ENCODE measurements at regions not wholly inside any gene's neighbourhood (a gene's known extent, or its start where the extent isn't known, plus 50 kb on each side); places are given as distances from the start of the nearest gene placed in this dataset.

DNA sequence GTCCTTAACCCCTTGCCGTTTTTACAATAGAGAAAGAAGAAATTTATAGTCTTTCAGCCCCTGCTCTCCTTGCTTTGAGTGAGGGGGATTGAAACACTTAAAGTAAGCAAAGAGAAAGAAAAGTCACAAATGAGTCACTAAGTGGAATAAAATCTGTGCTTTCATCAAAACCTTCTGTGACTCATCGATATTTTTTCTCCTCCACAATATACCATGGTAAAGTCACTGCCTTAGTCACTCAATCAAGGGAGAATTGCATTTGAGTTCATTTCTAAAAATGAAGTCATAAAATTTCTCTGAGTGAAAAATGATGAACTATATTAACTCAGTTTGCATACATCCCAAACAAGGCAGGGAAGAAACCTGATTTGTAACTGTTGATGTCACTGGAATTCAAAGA, 470.3 kb downstream of the FOXG1 start:
- H3K4me3 ChIP-seq (ENCODE audit: insufficient read depth, low read length), result peak overlapping the region; percentile 11
- TF ChIP-seq, protein P1, sequence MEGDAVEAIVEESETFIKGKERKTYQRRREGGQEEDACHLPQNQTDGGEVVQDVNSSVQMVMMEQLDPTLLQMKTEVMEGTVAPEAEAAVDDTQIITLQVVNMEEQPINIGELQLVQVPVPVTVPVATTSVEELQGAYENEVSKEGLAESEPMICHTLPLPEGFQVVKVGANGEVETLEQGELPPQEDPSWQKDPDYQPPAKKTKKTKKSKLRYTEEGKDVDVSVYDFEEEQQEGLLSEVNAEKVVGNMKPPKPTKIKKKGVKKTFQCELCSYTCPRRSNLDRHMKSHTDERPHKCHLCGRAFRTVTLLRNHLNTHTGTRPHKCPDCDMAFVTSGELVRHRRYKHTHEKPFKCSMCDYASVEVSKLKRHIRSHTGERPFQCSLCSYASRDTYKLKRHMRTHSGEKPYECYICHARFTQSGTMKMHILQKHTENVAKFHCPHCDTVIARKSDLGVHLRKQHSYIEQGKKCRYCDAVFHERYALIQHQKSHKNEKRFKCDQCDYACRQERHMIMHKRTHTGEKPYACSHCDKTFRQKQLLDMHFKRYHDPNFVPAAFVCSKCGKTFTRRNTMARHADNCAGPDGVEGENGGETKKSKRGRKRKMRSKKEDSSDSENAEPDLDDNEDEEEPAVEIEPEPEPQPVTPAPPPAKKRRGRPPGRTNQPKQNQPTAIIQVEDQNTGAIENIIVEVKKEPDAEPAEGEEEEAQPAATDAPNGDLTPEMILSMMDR (IDR thresholded peaks at IDR 0.05; ENCODE audit: extremely low read depth, low read depth, low read length), result no peak
- no peaks in the 10 kb centered on the region for H4K20me1 ChIP-seq (ENCODE audit: insufficient read depth, low read length)
- H3K27ac ChIP-seq (ENCODE audit: low read depth, low read length), result peak overlapping the region; percentile 61
- no peaks in the 10 kb centered on the region for H3K9me3 ChIP-seq (ENCODE audit: low read depth, low read length)
- peaks cover 28% of the 10 kb centered on the region for H3K4me1 ChIP-seq (ENCODE audit: insufficient read depth, low read length)
- no peak for DNase-seq (ENCODE audit: insufficient read length, low spot score, missing footprints)
- no peak overlapping the region for H2AFZ ChIP-seq (ENCODE audit: low read length)
- no peaks in the 10 kb centered on the region for H3K79me2 ChIP-seq (ENCODE audit: insufficient read depth, low read length)
- H3K27me3 ChIP-seq (ENCODE audit: insufficient read depth, low read length), result no peaks in the 10 kb centered on the region
- H3K36me3 ChIP-seq (ENCODE audit: insufficient read depth, low read length), result no peaks in the 10 kb centered on the region
- peak overlapping the region; percentile 61 for H3K4me2 ChIP-seq (ENCODE audit: insufficient read depth, low read length)

DNA sequence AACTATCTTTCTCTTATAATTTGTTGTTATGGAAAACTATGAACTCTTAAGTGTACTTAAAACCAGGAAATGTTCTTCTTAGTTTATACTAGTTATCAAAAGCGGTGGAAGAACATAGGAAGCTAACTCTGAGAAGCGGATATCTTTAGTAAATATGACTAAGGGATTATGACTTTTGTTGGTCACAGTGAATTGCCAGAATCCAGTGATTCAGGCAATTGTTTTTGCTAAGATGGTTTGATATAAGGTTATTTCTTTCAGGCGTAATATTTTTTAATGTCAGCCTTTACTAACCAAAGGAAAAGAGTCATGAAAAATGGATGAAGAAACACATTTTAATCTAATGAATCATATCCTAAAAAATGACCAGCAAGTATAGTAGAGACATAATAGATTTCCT, 473.5 kb downstream of the FOXG1 start:
- H3K4me1 ChIP-seq (ENCODE audit: insufficient read depth, low read length), result peaks cover 36% of the 10 kb centered on the region
- H3K9me3 ChIP-seq (ENCODE audit: low read depth, low read length), result no peaks in the 10 kb centered on the region
- no peaks in the 10 kb centered on the region for H4K20me1 ChIP-seq (ENCODE audit: insufficient read depth, low read length)
- H3K79me2 ChIP-seq (ENCODE audit: insufficient read depth, low read length), result no peaks in the 10 kb centered on the region
- DNase-seq (ENCODE audit: insufficient read length, low spot score, missing footprints), result peak; percentile 49
- peak overlapping the region; percentile 58 for H3K27ac ChIP-seq (ENCODE audit: low read depth, low read length)
- H3K36me3 ChIP-seq (ENCODE audit: insufficient read depth, low read length), result no peaks in the 10 kb centered on the region
- no peak overlapping the region for H3K4me3 ChIP-seq (ENCODE audit: insufficient read depth, low read length)
- no peak overlapping the region for H2AFZ ChIP-seq (ENCODE audit: low read length)
- H3K4me2 ChIP-seq (ENCODE audit: insufficient read depth, low read length), result peak overlapping the region; percentile 34
- no peaks in the 10 kb centered on the region for H3K27me3 ChIP-seq (ENCODE audit: insufficient read depth, low read length)
- TF ChIP-seq, protein P1 (IDR thresholded peaks at IDR 0.05; ENCODE audit: extremely low read depth, low read depth, low read length), result no peak

DNA sequence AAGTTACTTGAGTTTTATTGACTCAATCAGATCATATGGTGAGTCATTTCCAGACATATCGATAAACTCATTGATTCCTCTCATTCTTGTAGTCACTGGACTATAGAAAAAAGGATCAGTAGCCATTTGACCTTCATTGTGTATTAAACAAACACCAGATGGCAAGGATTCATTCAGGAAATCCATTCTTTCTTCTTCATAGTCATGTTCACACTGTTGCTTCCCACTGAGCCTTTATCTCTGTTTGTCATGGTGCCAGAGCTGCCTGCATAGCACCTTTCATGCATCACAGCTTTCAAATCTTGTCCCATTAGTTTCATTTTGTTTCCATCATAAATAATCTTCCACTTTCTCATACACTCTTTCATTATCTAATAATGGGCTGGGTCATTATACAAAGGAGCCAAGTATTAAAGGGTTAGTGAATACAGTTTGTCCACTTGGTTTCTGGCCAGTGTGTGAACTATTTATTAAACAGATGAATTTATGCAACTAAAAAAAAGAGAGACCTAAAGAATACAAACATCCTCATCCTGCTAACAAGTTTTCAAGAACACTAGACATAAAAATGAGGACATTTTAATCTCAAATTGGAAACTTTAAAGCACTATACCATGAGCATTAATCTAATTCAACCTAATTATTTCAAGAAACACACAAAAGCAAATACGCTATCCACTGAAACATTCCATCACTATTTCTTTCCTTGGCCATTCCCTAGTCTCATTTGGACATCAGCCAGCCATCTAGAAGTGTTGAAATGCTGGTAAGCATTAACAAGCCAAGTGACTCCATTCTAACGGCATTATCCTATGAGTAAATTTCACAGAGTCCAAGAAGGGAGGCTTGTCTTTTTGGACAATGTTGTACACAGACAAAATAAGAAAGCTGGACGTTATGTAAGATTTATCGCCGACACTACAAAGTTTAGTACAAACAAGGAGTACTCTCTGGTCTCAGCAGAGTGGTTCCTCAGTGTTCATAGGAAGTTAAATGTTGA, 476.5 kb downstream of the FOXG1 start:
- Histone ChIP-seq H3K4me3 (ENCODE audit: insufficient read depth, low read length) (no peak overlapping the region), H3K27ac (ENCODE audit: low read depth, low read length) (no peak overlapping the region), H3K36me3 (ENCODE audit: insufficient read depth, low read length) (no peaks in the 10 kb centered on the region), H3K9me3 (ENCODE audit: low read depth, low read length) (no peaks in the 10 kb centered on the region), H3K27me3 (ENCODE audit: insufficient read depth, low read length) (no peaks in the 10 kb centered on the region), H4K20me1 (ENCODE audit: insufficient read depth, low read length) (no peaks in the 10 kb centered on the region), H3K79me2 (ENCODE audit: insufficient read depth, low read length) (no peaks in the 10 kb centered on the region), H3K4me2 (ENCODE audit: insufficient read depth, low read length) (peak overlapping the region; percentile 35), H3K4me1 (ENCODE audit: insufficient read depth, low read length) (peaks cover 25% of the 10 kb centered on the region), H2AFZ (ENCODE audit: low read length) (no peak overlapping the region)
- TF ChIP-seq, protein P1 (IDR thresholded peaks at IDR 0.05; ENCODE audit: extremely low read depth, low read depth, low read length), result no peak
- DNase-seq (ENCODE audit: insufficient read length, low spot score, missing footprints), result no peak

DNA sequence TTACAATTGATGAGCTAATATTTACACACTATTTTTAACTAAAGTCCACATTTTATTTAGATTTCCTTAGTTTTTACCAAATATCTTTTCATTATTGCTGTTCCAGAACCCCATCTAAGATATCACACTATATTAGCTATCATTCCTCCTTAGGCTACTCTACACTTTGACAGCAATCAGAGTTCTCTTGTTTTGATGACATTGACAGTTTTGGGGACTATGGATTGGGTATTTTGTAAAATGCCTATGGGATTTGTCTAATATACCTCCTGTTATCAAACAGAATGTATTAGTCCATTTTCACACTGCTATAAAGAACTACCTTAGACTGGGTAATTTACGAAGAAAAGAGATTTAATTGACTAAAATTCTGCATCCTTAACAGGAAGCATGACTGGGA, 489.1 kb downstream of the FOXG1 start:
- Histone ChIP-seq H3K4me1 (ENCODE audit: insufficient read depth, low read length) (no peaks in the 10 kb centered on the region), H3K79me2 (ENCODE audit: insufficient read depth, low read length) (no peaks in the 10 kb centered on the region), H3K4me2 (ENCODE audit: insufficient read depth, low read length) (no peak overlapping the region), H3K27ac (ENCODE audit: low read depth, low read length) (no peak overlapping the region), H3K36me3 (ENCODE audit: insufficient read depth, low read length) (no peaks in the 10 kb centered on the region), H2AFZ (ENCODE audit: low read length) (no peak overlapping the region), H3K4me3 (ENCODE audit: insufficient read depth, low read length) (no peak overlapping the region), H3K9me3 (ENCODE audit: low read depth, low read length) (no peaks in the 10 kb centered on the region), H3K27me3 (ENCODE audit: insufficient read depth, low read length) (no peaks in the 10 kb centered on the region), H4K20me1 (ENCODE audit: insufficient read depth, low read length) (no peaks in the 10 kb centered on the region)
- TF ChIP-seq, protein P1 (IDR thresholded peaks at IDR 0.05; ENCODE audit: extremely low read depth, low read depth, low read length), result no peak
- DNase-seq (ENCODE audit: insufficient read length, low spot score, missing footprints), result no peak
